ENCODE measurements at regions not wholly inside any gene's neighbourhood (a gene's known extent, or its start where the extent isn't known, plus 50 kb on each side); places are given as distances from the start of the nearest gene placed in this dataset.
"Not testable (repeated sequence)": the region's sequence is repeated elsewhere in the genome, so short reads cannot be mapped to it uniquely, and the experiment has no call there.

- no peak overlapping the region for H3K27ac Mint-ChIP-seq
- intact Hi-C loops (cut with micrococcal nuclease) = no loop called here
- DNase-seq (ENCODE audit: low spot score) = no peak
- no peaks in the 10 kb centered on the region for H3K4me1 Mint-ChIP-seq (ENCODE audit: low read depth)
- no peaks in the 10 kb centered on the region for H3K36me3 Mint-ChIP-seq (ENCODE audit: low read depth)
- no peak overlapping the region for H3K4me3 Mint-ChIP-seq
- H3K27me3 Mint-ChIP-seq (ENCODE audit: insufficient read depth) = no peaks in the 10 kb centered on the region
- H3K9me3 Mint-ChIP-seq = no peaks in the 10 kb centered on the region
These were observed 210.5 kb downstream of the ETV1 start for GRCh38 chr7:13778967-13779366.

- intact Hi-C loops (cut with micrococcal nuclease) = no loop called here
- Mint-ChIP-seq H3K4me3 (no peak overlapping the region), H3K36me3 (ENCODE audit: low read depth) (no peaks in the 10 kb centered on the region), H3K27me3 (ENCODE audit: insufficient read depth) (no peaks in the 10 kb centered on the region), H3K4me1 (ENCODE audit: low read depth) (no peaks in the 10 kb centered on the region), H3K27ac (no peak overlapping the region), H3K9me3 (no peaks in the 10 kb centered on the region)
- no peak for DNase-seq (ENCODE audit: low spot score)
These were observed 198.9 kb downstream of the ETV1 start for GRCh38 chr7:13790611-13791010.

GRCh38 chr7:13792208-13792607 lies 197.3 kb downstream of the ETV1 start:
- no peaks in the 10 kb centered on the region for H3K9me3 Mint-ChIP-seq
- intact Hi-C loops (cut with micrococcal nuclease) = no loop called here

GRCh38 chr7:13793926-13794325 lies 195.5 kb downstream of the ETV1 start:
- Mint-ChIP-seq H3K27ac (no peak overlapping the region), H3K9me3 (no peaks in the 10 kb centered on the region), H3K4me1 (ENCODE audit: low read depth) (no peaks in the 10 kb centered on the region), H3K4me3 (no peak overlapping the region), H3K36me3 (ENCODE audit: low read depth) (no peaks in the 10 kb centered on the region), H3K27me3 (ENCODE audit: insufficient read depth) (no peaks in the 10 kb centered on the region)
- DNase-seq (ENCODE audit: low spot score) = no peak
- intact Hi-C loops (cut with micrococcal nuclease) = no loop called here

More at GRCh38 chr7:13792208-13792607, 197.3 kb downstream of the ETV1 start:
- Mint-ChIP-seq H3K4me1 (ENCODE audit: low read depth) (no peaks in the 10 kb centered on the region), H3K36me3 (ENCODE audit: low read depth) (no peaks in the 10 kb centered on the region), H3K4me3 (no peak overlapping the region), H3K27me3 (ENCODE audit: insufficient read depth) (no peaks in the 10 kb centered on the region), H3K27ac (no peak overlapping the region)
- no peak for DNase-seq (ENCODE audit: low spot score)

GRCh38 chr7:13794581-13794980 lies 194.9 kb downstream of the ETV1 start:
- H3K27me3 Mint-ChIP-seq (ENCODE audit: insufficient read depth) = no peaks in the 10 kb centered on the region
- H3K27ac Mint-ChIP-seq = no peak overlapping the region
- intact Hi-C loops (cut with micrococcal nuclease) = no loop called here
- no peaks in the 10 kb centered on the region for H3K9me3 Mint-ChIP-seq
- H3K4me3 Mint-ChIP-seq = no peak overlapping the region
- no peaks in the 10 kb centered on the region for H3K36me3 Mint-ChIP-seq (ENCODE audit: low read depth)
- no peaks in the 10 kb centered on the region for H3K4me1 Mint-ChIP-seq (ENCODE audit: low read depth)
- DNase-seq (ENCODE audit: low spot score) = no peak

- H3K27ac Mint-ChIP-seq = no peak overlapping the region
- H3K4me1 Mint-ChIP-seq (ENCODE audit: low read depth) = no peaks in the 10 kb centered on the region
- H3K9me3 Mint-ChIP-seq = no peaks in the 10 kb centered on the region
- intact Hi-C loops (cut with micrococcal nuclease) = no loop called here
- no peaks in the 10 kb centered on the region for H3K36me3 Mint-ChIP-seq (ENCODE audit: low read depth)
- no peaks in the 10 kb centered on the region for H3K27me3 Mint-ChIP-seq (ENCODE audit: insufficient read depth)
- DNase-seq (ENCODE audit: low spot score) = no peak
- no peak overlapping the region for H3K4me3 Mint-ChIP-seq
These were observed 191.9 kb downstream of the ETV1 start for GRCh38 chr7:13797545-13797944.

- peaks cover 16% of the 10 kb centered on the region for H3K9me3 Mint-ChIP-seq
- H3K27ac Mint-ChIP-seq = no peak overlapping the region
- H3K27me3 Mint-ChIP-seq (ENCODE audit: insufficient read depth) = no peaks in the 10 kb centered on the region
- H3K36me3 Mint-ChIP-seq (ENCODE audit: low read depth) = no peaks in the 10 kb centered on the region
- no peak for DNase-seq (ENCODE audit: low spot score)
- H3K4me3 Mint-ChIP-seq = no peak overlapping the region
- no peaks in the 10 kb centered on the region for H3K4me1 Mint-ChIP-seq (ENCODE audit: low read depth)
- intact Hi-C loops (cut with micrococcal nuclease) = no loop called here
These were observed 188.6 kb downstream of the ETV1 start for GRCh38 chr7:13800694-13801448.

GRCh38 chr7:13801669-13802068 lies 187.8 kb downstream of the ETV1 start:
- no peak overlapping the region for H3K27ac Mint-ChIP-seq
- no peaks in the 10 kb centered on the region for H3K4me1 Mint-ChIP-seq (ENCODE audit: low read depth)
- no peak overlapping the region for H3K4me3 Mint-ChIP-seq
- no peak for DNase-seq (ENCODE audit: low spot score)
- H3K9me3 Mint-ChIP-seq = peaks cover 19% of the 10 kb centered on the region
- no peaks in the 10 kb centered on the region for H3K27me3 Mint-ChIP-seq (ENCODE audit: insufficient read depth)
- no peaks in the 10 kb centered on the region for H3K36me3 Mint-ChIP-seq (ENCODE audit: low read depth)
- intact Hi-C loops (cut with micrococcal nuclease) = no loop called here

GRCh38 chr7:13802651-13803050 lies 186.8 kb downstream of the ETV1 start:
- Mint-ChIP-seq H3K27me3 (ENCODE audit: insufficient read depth) (no peaks in the 10 kb centered on the region), H3K9me3 (peaks cover 19% of the 10 kb centered on the region), H3K4me3 (no peak overlapping the region), H3K4me1 (ENCODE audit: low read depth) (no peaks in the 10 kb centered on the region), H3K36me3 (ENCODE audit: low read depth) (no peaks in the 10 kb centered on the region), H3K27ac (no peak overlapping the region)
- intact Hi-C loops (cut with micrococcal nuclease) = no loop called here
- DNase-seq (ENCODE audit: low spot score) = no peak

GRCh38 chr7:13803134-13803533 lies 186.3 kb downstream of the ETV1 start:
- no peaks in the 10 kb centered on the region for H3K27me3 Mint-ChIP-seq (ENCODE audit: insufficient read depth)
- no peaks in the 10 kb centered on the region for H3K36me3 Mint-ChIP-seq (ENCODE audit: low read depth)
- no peak overlapping the region for H3K4me3 Mint-ChIP-seq
- H3K4me1 Mint-ChIP-seq (ENCODE audit: low read depth) = no peaks in the 10 kb centered on the region
- H3K27ac Mint-ChIP-seq = no peak overlapping the region
- H3K9me3 Mint-ChIP-seq = peaks cover 19% of the 10 kb centered on the region
- DNase-seq (ENCODE audit: low spot score) = no peak
- intact Hi-C loops (cut with micrococcal nuclease) = no loop called here

- H3K36me3 Mint-ChIP-seq (ENCODE audit: low read depth); H3K27me3 Mint-ChIP-seq (ENCODE audit: insufficient read depth); intact Hi-C loops (cut with micrococcal nuclease); H3K4me1 Mint-ChIP-seq (ENCODE audit: low read depth); H3K27ac Mint-ChIP-seq; DNase-seq (ENCODE audit: low spot score); H3K4me3 Mint-ChIP-seq: not testable (repeated sequence)
- H3K9me3 Mint-ChIP-seq = peaks cover 23% of the 10 kb centered on the region
These were observed 183.2 kb downstream of the ETV1 start for GRCh38 chr7:13806089-13806867.

GRCh38 chr7:13817230-13817629 lies 172.2 kb downstream of the ETV1 start:
- DNase-seq (ENCODE audit: low spot score); H3K36me3 Mint-ChIP-seq (ENCODE audit: low read depth); H3K9me3 Mint-ChIP-seq; H3K4me1 Mint-ChIP-seq (ENCODE audit: low read depth); H3K4me3 Mint-ChIP-seq; intact Hi-C loops (cut with micrococcal nuclease); H3K27ac Mint-ChIP-seq; H3K27me3 Mint-ChIP-seq (ENCODE audit: insufficient read depth): not testable (repeated sequence)

GRCh38 chr7:13821152-13821787 lies 168.2 kb downstream of the ETV1 start:
- Mint-ChIP-seq H3K27ac (no peak overlapping the region), H3K9me3 (peaks cover 18% of the 10 kb centered on the region), H3K27me3 (ENCODE audit: insufficient read depth) (no peaks in the 10 kb centered on the region), H3K36me3 (ENCODE audit: low read depth) (no peaks in the 10 kb centered on the region), H3K4me3 (no peak overlapping the region), H3K4me1 (ENCODE audit: low read depth) (no peaks in the 10 kb centered on the region)
- no peak for DNase-seq (ENCODE audit: low spot score)
- intact Hi-C loops (cut with micrococcal nuclease) = no loop called here
